ENCODE measurements at regions not wholly inside any gene's neighbourhood (a gene's known extent, or its start where the extent isn't known, plus 50 kb on each side); places are given as distances from the start of the nearest gene placed in this dataset.

- TF ChIP-seq KLF6 (CRISPR knock-in tag; IDR thresholded peaks at IDR 0.05; ENCODE audit: borderline replicate concordance) (no peak), EZH2 (IDR thresholded peaks at IDR 0.05; ENCODE audit: borderline replicate concordance, low read depth, low read length) (no peak)
Observed at GRCh38 chr3:76171647-76172046, 386.3 kb upstream of the ZNF717 start.

All from K562 (cell line).